ENCODE measurements at regions not wholly inside any gene's neighbourhood (a gene's known extent, or its start where the extent isn't known, plus 50 kb on each side); places are given as distances from the start of the nearest gene placed in this dataset.

DNA sequence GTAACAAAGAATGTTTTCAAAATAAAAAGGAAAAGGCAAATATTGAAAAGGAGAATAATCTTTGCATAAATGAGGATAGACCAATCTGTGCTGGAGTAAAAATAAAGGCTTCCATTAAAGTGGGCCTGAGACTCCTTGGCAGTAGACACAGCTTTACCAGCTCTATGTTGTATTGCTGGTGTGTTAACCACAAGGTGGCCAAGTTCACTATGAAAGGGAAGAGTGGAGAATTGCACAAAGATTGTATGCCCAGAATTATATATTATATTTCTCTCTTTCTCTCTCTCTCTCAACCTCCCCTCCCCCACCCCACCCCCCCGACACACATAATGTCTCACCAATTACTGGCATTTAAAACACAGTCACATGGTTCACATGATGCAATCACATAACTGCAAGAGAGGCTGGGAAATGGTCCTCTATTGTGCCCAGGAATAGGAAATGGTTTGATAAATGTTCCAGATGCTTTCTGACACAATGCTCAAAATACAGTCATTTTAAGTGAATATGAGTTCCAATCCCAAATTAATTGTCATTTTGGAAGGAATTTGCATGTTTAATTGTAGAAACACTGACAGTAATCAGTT is 222.6 kb upstream of the SYT1 start:
- DNase-seq (ENCODE audit: extremely low read depth, low read depth), result no peak

DNA sequence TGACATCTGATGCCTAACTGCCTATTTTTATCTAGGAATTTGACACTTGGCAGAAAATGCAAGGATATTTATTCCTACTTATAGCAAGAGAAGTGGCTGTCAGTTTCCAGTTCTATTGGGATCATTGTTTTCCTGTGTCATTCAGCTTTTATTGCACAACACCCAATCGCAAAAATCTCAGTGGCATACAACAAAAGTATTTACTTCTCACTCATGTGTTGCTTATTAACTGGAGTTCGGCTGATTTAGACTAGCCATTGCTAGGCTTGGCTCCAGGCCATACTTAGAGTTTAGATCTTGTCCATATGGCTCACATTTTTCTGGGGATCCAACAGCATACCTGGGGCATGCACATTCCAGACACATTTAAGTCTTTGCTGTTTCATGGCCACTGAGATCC is 218.6 kb upstream of the SYT1 start:
- peak; percentile 37 for DNase-seq (ENCODE audit: extremely low read depth, low read depth)
- TF ChIP-seq, protein P1, sequence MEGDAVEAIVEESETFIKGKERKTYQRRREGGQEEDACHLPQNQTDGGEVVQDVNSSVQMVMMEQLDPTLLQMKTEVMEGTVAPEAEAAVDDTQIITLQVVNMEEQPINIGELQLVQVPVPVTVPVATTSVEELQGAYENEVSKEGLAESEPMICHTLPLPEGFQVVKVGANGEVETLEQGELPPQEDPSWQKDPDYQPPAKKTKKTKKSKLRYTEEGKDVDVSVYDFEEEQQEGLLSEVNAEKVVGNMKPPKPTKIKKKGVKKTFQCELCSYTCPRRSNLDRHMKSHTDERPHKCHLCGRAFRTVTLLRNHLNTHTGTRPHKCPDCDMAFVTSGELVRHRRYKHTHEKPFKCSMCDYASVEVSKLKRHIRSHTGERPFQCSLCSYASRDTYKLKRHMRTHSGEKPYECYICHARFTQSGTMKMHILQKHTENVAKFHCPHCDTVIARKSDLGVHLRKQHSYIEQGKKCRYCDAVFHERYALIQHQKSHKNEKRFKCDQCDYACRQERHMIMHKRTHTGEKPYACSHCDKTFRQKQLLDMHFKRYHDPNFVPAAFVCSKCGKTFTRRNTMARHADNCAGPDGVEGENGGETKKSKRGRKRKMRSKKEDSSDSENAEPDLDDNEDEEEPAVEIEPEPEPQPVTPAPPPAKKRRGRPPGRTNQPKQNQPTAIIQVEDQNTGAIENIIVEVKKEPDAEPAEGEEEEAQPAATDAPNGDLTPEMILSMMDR (IDR thresholded peaks at IDR 0.05; ENCODE audit: low read depth, low read length, missing control alignments), result no peak
- no peak overlapping the region for H3K4me3 ChIP-seq (replicated peaks; ENCODE audit: low read depth, low read length)

More for the DNA sequence above, 222.6 kb upstream of the SYT1 start:
- H3K4me3 ChIP-seq (replicated peaks; ENCODE audit: low read depth, low read length), result no peak overlapping the region
- TF ChIP-seq, protein P1 (IDR thresholded peaks at IDR 0.05; ENCODE audit: low read depth, low read length, missing control alignments), result no peak

DNA sequence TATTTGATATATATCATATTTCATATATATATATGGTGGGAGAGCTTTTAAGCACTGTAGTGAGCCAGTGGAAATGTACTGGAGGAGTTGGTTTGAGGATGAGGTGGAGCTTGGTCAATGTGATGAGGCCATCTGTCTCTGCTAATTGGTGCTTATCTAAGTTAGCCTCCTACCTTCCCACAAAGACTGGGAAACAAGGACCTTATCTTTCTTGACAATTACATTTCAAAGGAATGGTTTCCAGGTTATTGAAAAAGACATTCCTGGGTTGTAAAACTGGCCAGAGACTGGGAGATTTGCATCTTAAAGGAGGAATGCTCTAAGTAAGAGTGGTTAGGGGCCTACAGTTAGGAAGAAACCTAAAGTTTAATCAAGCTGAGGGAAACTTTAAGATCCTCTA is 212.8 kb upstream of the SYT1 start:
- TF ChIP-seq, protein P1 (IDR thresholded peaks at IDR 0.05; ENCODE audit: low read depth, low read length, missing control alignments), result no peak
- DNase-seq (ENCODE audit: extremely low read depth, low read depth), result no peak
- no peak overlapping the region for H3K4me3 ChIP-seq (replicated peaks; ENCODE audit: low read depth, low read length)

DNA sequence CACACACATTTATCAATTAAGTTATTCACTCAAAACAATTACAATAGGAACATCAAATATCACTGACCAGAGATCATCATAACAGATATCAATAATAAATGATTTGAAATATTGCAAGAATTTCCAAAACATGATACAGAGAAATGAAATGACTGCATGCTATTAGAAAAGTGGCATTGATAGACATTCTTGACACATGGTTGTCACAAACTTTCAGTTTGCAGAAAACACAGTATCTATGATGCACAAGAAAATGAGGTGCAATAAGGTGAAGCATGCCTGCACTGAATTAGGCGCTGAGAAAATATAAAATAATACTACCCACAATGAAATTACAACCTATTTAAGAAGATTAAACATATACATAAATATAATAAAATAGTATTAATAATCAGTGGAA is 198.0 kb upstream of the SYT1 start:
- DNase-seq (ENCODE audit: extremely low read depth, low read depth), result no peak
- no peak overlapping the region for H3K4me3 ChIP-seq (replicated peaks; ENCODE audit: low read depth, low read length)
- TF ChIP-seq, protein P1 (IDR thresholded peaks at IDR 0.05; ENCODE audit: low read depth, low read length, missing control alignments), result no peak

DNA sequence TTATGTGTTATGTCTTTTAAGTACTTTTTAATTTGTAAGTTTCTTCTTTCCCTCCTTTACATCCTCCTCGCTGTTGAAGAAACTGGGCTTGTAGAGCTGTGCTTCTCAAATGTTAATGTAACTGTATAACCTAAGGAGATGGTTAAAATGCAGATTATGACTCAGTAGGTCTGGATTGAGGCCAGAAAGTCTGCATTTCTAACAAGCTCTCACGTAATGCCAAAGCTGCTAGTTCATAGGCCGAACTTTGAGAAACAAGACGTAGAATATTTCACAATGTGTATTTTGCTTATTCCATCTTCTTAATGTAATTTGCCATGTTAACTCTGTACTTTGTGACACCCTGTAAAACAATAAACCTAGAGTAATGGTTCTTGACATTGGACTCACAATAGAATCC is 193.3 kb upstream of the SYT1 start:
- no peak for DNase-seq (ENCODE audit: extremely low read depth, low read depth)
- TF ChIP-seq, protein P1 (IDR thresholded peaks at IDR 0.05; ENCODE audit: low read depth, low read length, missing control alignments), result no peak
- H3K4me3 ChIP-seq (replicated peaks; ENCODE audit: low read depth, low read length), result no peak overlapping the region

DNA sequence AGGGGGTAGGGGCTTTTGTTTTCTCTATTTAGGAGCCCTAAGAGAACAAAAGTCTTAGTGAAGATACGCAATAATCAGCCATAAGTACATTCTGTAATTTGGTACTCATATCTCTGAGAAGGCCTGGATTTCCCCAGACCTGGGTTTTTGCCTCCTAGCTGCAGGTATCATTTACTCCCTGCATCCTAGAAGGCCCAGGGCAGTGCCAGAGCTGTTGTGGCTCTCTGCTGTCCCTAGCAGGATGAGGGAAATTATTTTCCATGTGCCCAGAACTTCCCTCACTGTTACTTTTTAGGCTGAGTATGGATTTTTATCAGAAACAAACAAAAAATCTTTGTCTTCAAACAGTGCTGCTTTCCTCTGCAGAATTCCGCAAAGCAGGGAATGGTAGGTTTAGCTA is 192.5 kb upstream of the SYT1 start:
- TF ChIP-seq, protein P1 (IDR thresholded peaks at IDR 0.05; ENCODE audit: low read depth, low read length, missing control alignments), result no peak
- DNase-seq (ENCODE audit: extremely low read depth, low read depth), result no peak
- H3K4me3 ChIP-seq (replicated peaks; ENCODE audit: low read depth, low read length), result no peak overlapping the region

Data from HFF-Myc (cell line).